Skeletal muscle tissue (tissue), 3 donors: ENCODE measurements at regions not wholly inside any gene's neighbourhood (a gene's known extent, or its start where the extent isn't known, plus 50 kb on each side); places are given as distances from the start of the nearest gene placed in this dataset.

Experiments
- H3K27ac ChIP-seq: one replicate; pipeline ENCODE4 v1.7.0; 2013; ENCODE audit warnings: mild to moderate bottlenecking, low read depth, low read length, inconsistent platforms
- H3K27me3 ChIP-seq, 3 donors: one replicate each; pipeline ENCODE4 v1.7.0; 2013; ENCODE audit warnings: low read length in 3 of 3; ENCODE audit not compliant: control insufficient read depth in 3 of 3, insufficient read depth in 3 of 3
- H3K36me3 ChIP-seq, 3 donors: one replicate each; pipeline ENCODE4 v1.7.0; 2013; ENCODE audit warnings: low read length in 3 of 3; ENCODE audit not compliant: control insufficient read depth in 3 of 3, insufficient read depth in 3 of 3
- H3K4me1 ChIP-seq, 3 donors: one replicate each; pipeline ENCODE4 v1.7.0; 2013; ENCODE audit warnings: low read length in 3 of 3, mild to moderate bottlenecking in 3 of 3; ENCODE audit not compliant: control insufficient read depth in 3 of 3, insufficient read depth in 3 of 3
- H3K4me3 ChIP-seq, 3 donors: one replicate each; pipeline ENCODE4 v1.7.0; 2013; ENCODE audit warnings: low read length in 3 of 3
- H3K9ac ChIP-seq, 3 donors: one replicate each; pipeline ENCODE4 v1.7.0; 2013; ENCODE audit warnings: low read length in 3 of 3, mild to moderate bottlenecking in 3 of 3, moderate library complexity in 2 of 3, low read depth in 1 of 3
- H3K9me3 ChIP-seq, 3 donors: one replicate each; pipeline ENCODE4 v1.7.0; 2013; ENCODE audit warnings: low read length in 3 of 3; ENCODE audit not compliant: control insufficient read depth in 3 of 3
- donor health status: Osteomylitis.

GRCh38 chr15:39195961-39196486 lies 384.9 kb upstream of the THBS1 start:
- Histone ChIP-seq H3K36me3 (no peaks in the 10 kb centered on the region), H3K27ac (no peak overlapping the region), H3K9ac (no peak overlapping the region), H3K4me3 (no peak overlapping the region), H3K27me3 (no peaks in the 10 kb centered on the region), H3K4me1 (no peaks in the 10 kb centered on the region), H3K9me3 (no peaks in the 10 kb centered on the region)

GRCh38 chr15:39198044-39199000 lies 382.6 kb upstream of the THBS1 start:
- Histone ChIP-seq H3K9ac (no peak overlapping the region), H3K9me3 (no peaks in the 10 kb centered on the region), H3K27ac (no peak overlapping the region), H3K4me3 (no peak overlapping the region), H3K27me3 (no peaks in the 10 kb centered on the region), H3K4me1 (no peaks in the 10 kb centered on the region), H3K36me3 (no peaks in the 10 kb centered on the region)

- no peaks in the 10 kb centered on the region for H3K36me3 ChIP-seq
- no peaks in the 10 kb centered on the region for H3K4me1 ChIP-seq
- H3K27me3 ChIP-seq: no peaks in the 10 kb centered on the region
- no peaks in the 10 kb centered on the region for H3K9me3 ChIP-seq
- H3K27ac ChIP-seq: no peak overlapping the region
- H3K4me3 ChIP-seq: no peak overlapping the region
- H3K9ac ChIP-seq: no peak overlapping the region
These were observed 381.8 kb upstream of the THBS1 start for GRCh38 chr15:39199076-39199475.

GRCh38 chr15:39200586-39200985 lies 380.3 kb upstream of the THBS1 start:
- Histone ChIP-seq H3K9me3 (no peaks in the 10 kb centered on the region), H3K27me3 (no peaks in the 10 kb centered on the region), H3K9ac (no peak overlapping the region), H3K4me3 (no peak overlapping the region), H3K27ac (no peak overlapping the region), H3K36me3 (no peaks in the 10 kb centered on the region), H3K4me1 (no peaks in the 10 kb centered on the region)

GRCh38 chr15:39202641-39203040 lies 378.2 kb upstream of the THBS1 start:
- Histone ChIP-seq H3K4me3 (no peak overlapping the region), H3K9ac (no peak overlapping the region), H3K4me1 (no peaks in the 10 kb centered on the region), H3K9me3 (no peaks in the 10 kb centered on the region), H3K27ac (no peak overlapping the region), H3K36me3 (no peaks in the 10 kb centered on the region), H3K27me3 (no peaks in the 10 kb centered on the region)

GRCh38 chr15:39204031-39204430 lies 376.8 kb upstream of the THBS1 start:
- no peak overlapping the region for H3K4me3 ChIP-seq

GRCh38 chr15:39205081-39205480 lies 375.8 kb upstream of the THBS1 start:
- no peaks in the 10 kb centered on the region for H3K9me3 ChIP-seq
- H3K36me3 ChIP-seq: no peaks in the 10 kb centered on the region
- H3K4me1 ChIP-seq: no peaks in the 10 kb centered on the region
- no peak overlapping the region for H3K27ac ChIP-seq
- no peak overlapping the region for H3K9ac ChIP-seq
- no peak overlapping the region for H3K4me3 ChIP-seq
- no peaks in the 10 kb centered on the region for H3K27me3 ChIP-seq

More at GRCh38 chr15:39204031-39204430, 376.8 kb upstream of the THBS1 start:
- no peaks in the 10 kb centered on the region for H3K4me1 ChIP-seq
- H3K9ac ChIP-seq: no peak overlapping the region
- no peaks in the 10 kb centered on the region for H3K9me3 ChIP-seq
- H3K27ac ChIP-seq: no peak overlapping the region
- H3K27me3 ChIP-seq: no peaks in the 10 kb centered on the region
- H3K36me3 ChIP-seq: no peaks in the 10 kb centered on the region

GRCh38 chr15:39205506-39206371 lies 375.1 kb upstream of the THBS1 start:
- no peaks in the 10 kb centered on the region for H3K4me1 ChIP-seq
- no peaks in the 10 kb centered on the region for H3K9me3 ChIP-seq
- no peaks in the 10 kb centered on the region for H3K36me3 ChIP-seq
- H3K9ac ChIP-seq: no peak overlapping the region
- no peak overlapping the region for H3K27ac ChIP-seq
- H3K4me3 ChIP-seq: no peak overlapping the region
- H3K27me3 ChIP-seq: no peaks in the 10 kb centered on the region

- no peaks in the 10 kb centered on the region for H3K4me1 ChIP-seq
- no peaks in the 10 kb centered on the region for H3K27me3 ChIP-seq
- no peak overlapping the region for H3K4me3 ChIP-seq
- peaks cover 0 to 5% (median 0%) of the 10 kb centered on the region in 3 donors for H3K9me3 ChIP-seq
- H3K36me3 ChIP-seq: no peaks in the 10 kb centered on the region
- no peak overlapping the region for H3K27ac ChIP-seq
- no peak overlapping the region for H3K9ac ChIP-seq
These were observed 373.3 kb upstream of the THBS1 start for GRCh38 chr15:39207532-39208115.
